ENCODE measurements at regions not wholly inside any gene's neighbourhood (a gene's known extent, or its start where the extent isn't known, plus 50 kb on each side); places are given as distances from the start of the nearest gene placed in this dataset.

DNA sequence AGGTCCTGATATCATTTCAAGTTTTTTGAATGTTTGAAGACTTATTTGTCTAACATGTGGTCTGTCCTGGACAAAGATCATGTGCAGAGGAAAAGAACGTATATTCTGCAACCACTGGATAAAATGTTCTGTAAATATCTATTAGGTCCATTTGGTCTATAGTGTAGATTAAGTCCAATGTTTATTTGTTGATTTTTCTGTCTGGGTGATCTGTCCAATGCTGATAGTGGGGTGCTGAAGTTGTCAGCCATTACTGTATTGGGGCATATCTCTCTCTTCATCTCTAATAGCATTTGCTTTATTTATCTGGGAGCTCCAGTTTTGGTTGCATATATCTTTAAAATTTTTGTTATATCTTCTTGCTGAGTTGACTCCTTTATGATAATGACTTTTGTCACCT lies 258.4 kb upstream of the CITED2 start:
- DNase-seq (ENCODE audit: low spot score): no peak
- no TSS peak for BruUV-seq (replicated peaks)
- Histone ChIP-seq H3K27me3 (replicated peaks; ENCODE audit: insufficient read depth, low read depth, low read length, poor library complexity) (no peaks in the 10 kb centered on the region), H3K27ac (ENCODE audit: low read depth, low read length, poor library complexity, severe bottlenecking) (no peak overlapping the region), H3K36me3 (ENCODE audit: insufficient read depth, low read length, poor library complexity, severe bottlenecking) (no peaks in the 10 kb centered on the region), H3K9me3 (ENCODE audit: low read depth, low read length, poor library complexity, severe bottlenecking) (no peaks in the 10 kb centered on the region), H3K4me3 (ENCODE audit: low read depth, low read length, poor library complexity, severe bottlenecking) (no peak overlapping the region), H3K4me1 (ENCODE audit: insufficient read depth, low read length, poor library complexity, severe bottlenecking) (no peaks in the 10 kb centered on the region)
- no peak for TF ChIP-seq EZH2 (IDR thresholded peaks at IDR 0.05; ENCODE audit: borderline replicate concordance, low read depth, low read length, poor library complexity, severe bottlenecking)
- TF ChIP-seq, protein P1, sequence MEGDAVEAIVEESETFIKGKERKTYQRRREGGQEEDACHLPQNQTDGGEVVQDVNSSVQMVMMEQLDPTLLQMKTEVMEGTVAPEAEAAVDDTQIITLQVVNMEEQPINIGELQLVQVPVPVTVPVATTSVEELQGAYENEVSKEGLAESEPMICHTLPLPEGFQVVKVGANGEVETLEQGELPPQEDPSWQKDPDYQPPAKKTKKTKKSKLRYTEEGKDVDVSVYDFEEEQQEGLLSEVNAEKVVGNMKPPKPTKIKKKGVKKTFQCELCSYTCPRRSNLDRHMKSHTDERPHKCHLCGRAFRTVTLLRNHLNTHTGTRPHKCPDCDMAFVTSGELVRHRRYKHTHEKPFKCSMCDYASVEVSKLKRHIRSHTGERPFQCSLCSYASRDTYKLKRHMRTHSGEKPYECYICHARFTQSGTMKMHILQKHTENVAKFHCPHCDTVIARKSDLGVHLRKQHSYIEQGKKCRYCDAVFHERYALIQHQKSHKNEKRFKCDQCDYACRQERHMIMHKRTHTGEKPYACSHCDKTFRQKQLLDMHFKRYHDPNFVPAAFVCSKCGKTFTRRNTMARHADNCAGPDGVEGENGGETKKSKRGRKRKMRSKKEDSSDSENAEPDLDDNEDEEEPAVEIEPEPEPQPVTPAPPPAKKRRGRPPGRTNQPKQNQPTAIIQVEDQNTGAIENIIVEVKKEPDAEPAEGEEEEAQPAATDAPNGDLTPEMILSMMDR (conservative IDR thresholded peaks at IDR 0.05; ENCODE audit: low read depth, low read length): no peak
- intact Hi-C loops (cut with micrococcal nuclease; ENCODE audit: unreplicated experiment): no loop called here
- ChIA-PET CTCF (no interaction called here), POLR2A (ENCODE audit: low non-redundant PET) (no interaction called here)

DNA sequence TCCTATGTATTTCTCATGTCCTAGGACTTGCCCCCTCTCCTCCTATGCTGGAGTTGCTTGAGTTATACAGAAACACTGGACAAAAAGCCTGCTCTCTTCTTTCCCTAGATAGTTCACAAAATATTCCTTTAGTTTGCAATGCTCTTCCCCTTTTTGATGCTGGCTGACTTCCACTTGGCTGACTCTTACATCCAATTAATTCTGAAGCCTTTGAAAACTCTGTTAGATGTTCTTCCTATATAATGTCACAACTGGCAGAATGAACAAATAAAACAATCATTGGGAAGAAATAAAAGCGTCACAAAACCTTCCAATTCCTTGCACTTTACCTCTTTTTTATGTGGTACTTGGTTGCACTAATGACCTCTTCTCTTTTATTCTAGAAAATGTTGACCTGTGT lies 253.8 kb upstream of the CITED2 start:
- BruUV-seq (replicated peaks): no TSS peak
- Histone ChIP-seq H3K9me3 (ENCODE audit: low read depth, low read length, poor library complexity, severe bottlenecking) (no peaks in the 10 kb centered on the region), H3K4me1 (ENCODE audit: insufficient read depth, low read length, poor library complexity, severe bottlenecking) (peaks cover 8% of the 10 kb centered on the region), H3K36me3 (ENCODE audit: insufficient read depth, low read length, poor library complexity, severe bottlenecking) (no peaks in the 10 kb centered on the region), H3K4me3 (ENCODE audit: low read depth, low read length, poor library complexity, severe bottlenecking) (no peak overlapping the region), H3K27me3 (replicated peaks; ENCODE audit: insufficient read depth, low read depth, low read length, poor library complexity) (no peaks in the 10 kb centered on the region), H3K27ac (ENCODE audit: low read depth, low read length, poor library complexity, severe bottlenecking) (no peak overlapping the region)
- no peak for DNase-seq (ENCODE audit: low spot score)
- intact Hi-C loops (cut with micrococcal nuclease; ENCODE audit: unreplicated experiment): no loop called here
- TF ChIP-seq, protein P1 (conservative IDR thresholded peaks at IDR 0.05; ENCODE audit: low read depth, low read length): no peak
- TF ChIP-seq EZH2 (IDR thresholded peaks at IDR 0.05; ENCODE audit: borderline replicate concordance, low read depth, low read length, poor library complexity, severe bottlenecking): no peak
- POLR2A ChIA-PET (ENCODE audit: low non-redundant PET): no interaction called here
- CTCF ChIA-PET: no interaction called here

DNA sequence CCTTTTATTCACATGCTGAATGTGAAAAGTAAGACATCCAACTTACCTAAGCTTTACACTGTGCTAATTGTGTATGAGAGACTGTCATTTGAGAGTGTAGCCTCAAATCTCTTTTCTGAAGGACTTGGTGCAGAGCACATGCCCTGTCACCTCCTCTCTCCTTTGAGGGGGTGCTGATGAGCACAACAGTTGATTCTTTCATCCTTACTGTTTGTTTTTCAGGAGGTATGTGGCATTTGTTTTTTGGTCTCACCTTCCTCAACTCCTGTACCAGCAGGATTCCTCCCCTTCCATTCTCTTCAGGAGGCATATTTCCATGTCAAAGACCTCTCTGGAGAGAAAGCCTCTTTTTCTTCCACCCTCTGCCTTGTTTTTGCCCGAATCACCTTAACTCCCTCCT lies 252.6 kb upstream of the CITED2 start:
- intact Hi-C loops (cut with micrococcal nuclease; ENCODE audit: unreplicated experiment): no loop called here
- H3K4me3 ChIP-seq (ENCODE audit: low read depth, low read length, poor library complexity, severe bottlenecking): no peak overlapping the region
- no peak for DNase-seq (ENCODE audit: low spot score)
- H3K27ac ChIP-seq (ENCODE audit: low read depth, low read length, poor library complexity, severe bottlenecking): no peak overlapping the region
- no TSS peak for BruUV-seq (replicated peaks)
- no peaks in the 10 kb centered on the region for H3K36me3 ChIP-seq (ENCODE audit: insufficient read depth, low read length, poor library complexity, severe bottlenecking)
- ChIA-PET POLR2A (ENCODE audit: low non-redundant PET) (no interaction called here), CTCF (no interaction called here)
- TF ChIP-seq EZH2 (IDR thresholded peaks at IDR 0.05; ENCODE audit: borderline replicate concordance, low read depth, low read length, poor library complexity, severe bottlenecking): no peak
- TF ChIP-seq, protein P1 (conservative IDR thresholded peaks at IDR 0.05; ENCODE audit: low read depth, low read length): no peak
- H3K4me1 ChIP-seq (ENCODE audit: insufficient read depth, low read length, poor library complexity, severe bottlenecking): peaks cover 8% of the 10 kb centered on the region
- H3K9me3 ChIP-seq (ENCODE audit: low read depth, low read length, poor library complexity, severe bottlenecking): no peaks in the 10 kb centered on the region
- no peaks in the 10 kb centered on the region for H3K27me3 ChIP-seq (replicated peaks; ENCODE audit: insufficient read depth, low read depth, low read length, poor library complexity)

All from A673 (cell line).